H1 (cell line): ENCODE measurements at regions not wholly inside any gene's neighbourhood (a gene's known extent, or its start where the extent isn't known, plus 50 kb on each side); places are given as distances from the start of the nearest gene placed in this dataset.

ENCODE experiments used
- ATF3 ChIP-seq: IDR thresholded peaks from 2 replicates; pipeline ENCODE4 v1.6.1; 2011; ENCODE audit warnings: low read depth, mild to moderate bottlenecking, low read length; ENCODE audit not compliant: insufficient read depth
- CHD1 ChIP-seq: IDR thresholded peaks from 2 replicates; pipeline ENCODE4 v1.6.1; 2012; ENCODE audit warnings: low read depth, low read length, improper control_type of control experiment
- CTCF ChIP-seq, 3 experiments: IDR thresholded peaks; 1 replicate in 2 of 3; 2 replicates in 1 of 3; pipeline versions ENCODE4 v1.5.1 to v1.6.1; 2011; ENCODE audit warnings: low read length in 3 of 3, mild to moderate bottlenecking in 3 of 3, inconsistent platforms in 2 of 3, low read depth in 1 of 3, moderate library complexity in 1 of 3; ENCODE audit not compliant: insufficient read depth in 1 of 3; ENCODE audit errors: control extremely low read depth in 1 of 3
- EZH2 ChIP-seq: fragments of 200-600 bp; sonication (generic); IDR thresholded peaks from 2 replicates; pipeline ENCODE4 v1.7.1; 2012; ENCODE audit warnings: low read depth, mild to moderate bottlenecking, moderate library complexity, low read length, inconsistent platforms; ENCODE audit not compliant: severe bottlenecking
- JUN ChIP-seq: IDR thresholded peaks from 2 replicates; pipeline ENCODE4 v1.6.1; 2011; ENCODE audit warnings: low read depth, mild to moderate bottlenecking, improper control_type of control experiment, low read length
- MAX ChIP-seq: IDR thresholded peaks from 2 replicates; pipeline ENCODE4 v1.6.1; 2012; ENCODE audit warnings: inconsistent platforms
- POLR2A ChIP-seq, 2 experiments: IDR thresholded peaks; 1 replicate in 1 of 2; 2 replicates in 1 of 2; pipeline ENCODE4 v1.6.1; 2011; ENCODE audit warnings: low read depth in 2 of 2, low read length in 2 of 2, mild to moderate bottlenecking in 2 of 2; ENCODE audit errors: control extremely low read depth in 1 of 2
- TBP ChIP-seq: IDR thresholded peaks from 2 replicates; pipeline ENCODE4 v1.6.1; 2011; ENCODE audit warnings: low read depth, low read length, improper control_type of control experiment
- TEAD4 ChIP-seq: IDR thresholded peaks from 2 replicates; pipeline ENCODE4 v1.6.1; 2012; ENCODE audit warnings: low read depth, low read length, inconsistent platforms, mixed read lengths
- YY1 ChIP-seq: IDR thresholded peaks from 2 replicates; pipeline ENCODE4 v1.6.1; 2011; ENCODE audit warnings: low read depth, mild to moderate bottlenecking, low read length

GRCh38 chr7:114787556-114787955, 134.3 kb upstream of the MDFIC start:
- TF ChIP-seq ATF3 (no peak), CTCF (IDR thresholded peaks at IDR 0.05; ENCODE audit: control extremely low read depth in 1 of 3, insufficient read depth in 1 of 3, low read depth in 1 of 3, low read length in 3 of 3) (no peak), EZH2 (no peak), MAX (no peak), CHD1 (no peak), TEAD4 (no peak), TBP (no peak), POLR2A (IDR thresholded peaks at IDR 0.05; ENCODE audit: control extremely low read depth in 1 of 2, low read depth in 2 of 2, low read length in 2 of 2) (no peak), YY1 (no peak), JUN (no peak)
